Mucosa of rectum (tissue), 2 donors: ENCODE measurements at regions not wholly inside any gene's neighbourhood (a gene's known extent, or its start where the extent isn't known, plus 50 kb on each side); places are given as distances from the start of the nearest gene placed in this dataset.

Experiments used
- H3K27ac ChIP-seq, 2 donors: one replicate each; pipeline ENCODE4 v1.7.0; 2013; ENCODE audit warnings: inconsistent platforms in 2 of 2, low read depth in 2 of 2, low read length in 2 of 2
- H3K27me3 ChIP-seq, 2 donors: one replicate each; pipeline ENCODE4 v1.7.0; 2013; ENCODE audit warnings: low read length in 2 of 2; ENCODE audit not compliant: control insufficient read depth in 2 of 2, insufficient read depth in 2 of 2
- H3K36me3 ChIP-seq, 2 donors: one replicate each; pipeline ENCODE4 v1.7.0; 2013; ENCODE audit warnings: low read length in 2 of 2; ENCODE audit not compliant: control insufficient read depth in 2 of 2, insufficient read depth in 2 of 2
- H3K4me1 ChIP-seq, 2 donors: one replicate each; pipeline ENCODE4 v1.7.0; 2013; ENCODE audit warnings: low read length in 2 of 2, mild to moderate bottlenecking in 1 of 2; ENCODE audit not compliant: control insufficient read depth in 2 of 2, insufficient read depth in 2 of 2
- H3K4me3 ChIP-seq, 2 donors: one replicate each; pipeline ENCODE4 v1.7.0; 2013; ENCODE audit warnings: low read length in 2 of 2
- H3K9ac ChIP-seq, 2 donors: one replicate each; pipeline ENCODE4 v1.7.0; 2013; ENCODE audit warnings: low read length in 2 of 2, low read depth in 1 of 2, mild to moderate bottlenecking in 1 of 2
- H3K9me3 ChIP-seq, 2 donors: one replicate each; pipeline ENCODE4 v1.7.0; 2013; ENCODE audit warnings: low read length in 2 of 2; ENCODE audit not compliant: control insufficient read depth in 2 of 2
- donor health status: healthy.
- donor health status: Normal muscosa, but diverticular disease.

GRCh38 chr22:27331526-27332281 lies 469.9 kb downstream of the MN1 start:
- Histone ChIP-seq H3K4me1 (no peaks in the 10 kb centered on the region), H3K27ac (no peak overlapping the region), H3K9ac (no peak overlapping the region), H3K9me3 (no peaks in the 10 kb centered on the region), H3K36me3 (no peaks in the 10 kb centered on the region), H3K4me3 (no peak overlapping the region), H3K27me3 (peaks cover 0 to 3% of the 10 kb centered on the region in 2 donors)

GRCh38 chr22:27335102-27335660 lies 466.4 kb downstream of the MN1 start:
- no peak overlapping the region for H3K27ac ChIP-seq
- H3K4me1 ChIP-seq: no peaks in the 10 kb centered on the region
- no peaks in the 10 kb centered on the region for H3K36me3 ChIP-seq
- peaks cover 0 to 7% of the 10 kb centered on the region in 2 donors for H3K27me3 ChIP-seq
- no peaks in the 10 kb centered on the region for H3K9me3 ChIP-seq
- H3K4me3 ChIP-seq: no peak overlapping the region
- no peak overlapping the region for H3K9ac ChIP-seq

GRCh38 chr22:27336151-27337090 lies 465.1 kb downstream of the MN1 start:
- no peak overlapping the region for H3K4me3 ChIP-seq
- no peaks in the 10 kb centered on the region for H3K4me1 ChIP-seq
- no peaks in the 10 kb centered on the region for H3K36me3 ChIP-seq
- no peak overlapping the region for H3K9ac ChIP-seq
- H3K27me3 ChIP-seq: peaks cover 0 to 7% of the 10 kb centered on the region in 2 donors
- no peak overlapping the region for H3K27ac ChIP-seq
- no peaks in the 10 kb centered on the region for H3K9me3 ChIP-seq

- Histone ChIP-seq H3K27ac (no peak overlapping the region), H3K9ac (no peak overlapping the region), H3K27me3 (peaks cover 0 to 3% of the 10 kb centered on the region in 2 donors), H3K4me3 (no peak overlapping the region), H3K4me1 (no peaks in the 10 kb centered on the region), H3K9me3 (peaks cover 0 to 2% of the 10 kb centered on the region in 2 donors), H3K36me3 (no peaks in the 10 kb centered on the region)
These were observed 463.9 kb downstream of the MN1 start for GRCh38 chr22:27337676-27338075.

- H3K4me3 ChIP-seq: no peak overlapping the region
- no peak overlapping the region for H3K27ac ChIP-seq
- H3K36me3 ChIP-seq: no peaks in the 10 kb centered on the region
- H3K9ac ChIP-seq: no peak overlapping the region
- peaks cover 0 to 2% of the 10 kb centered on the region in 2 donors for H3K9me3 ChIP-seq
- H3K4me1 ChIP-seq: no peaks in the 10 kb centered on the region
- peaks cover 0 to 3% of the 10 kb centered on the region in 2 donors for H3K27me3 ChIP-seq
These were observed 461.5 kb downstream of the MN1 start for GRCh38 chr22:27340047-27340446.

- H3K4me1 ChIP-seq: no peaks in the 10 kb centered on the region
- no peak overlapping the region for H3K27ac ChIP-seq
- no peak overlapping the region for H3K9ac ChIP-seq
- H3K9me3 ChIP-seq: peaks cover 0 to 2% of the 10 kb centered on the region in 2 donors
- H3K36me3 ChIP-seq: no peaks in the 10 kb centered on the region
- H3K4me3 ChIP-seq: no peak overlapping the region
- H3K27me3 ChIP-seq: no peaks in the 10 kb centered on the region
These were observed 457.0 kb downstream of the MN1 start for GRCh38 chr22:27344546-27344945.

- peaks cover 0 to 2% of the 10 kb centered on the region in 2 donors for H3K9me3 ChIP-seq
- H3K27ac ChIP-seq: no peak overlapping the region
- H3K27me3 ChIP-seq: no peaks in the 10 kb centered on the region
- no peak overlapping the region for H3K4me3 ChIP-seq
- no peak overlapping the region for H3K9ac ChIP-seq
- H3K36me3 ChIP-seq: no peaks in the 10 kb centered on the region
- no peaks in the 10 kb centered on the region for H3K4me1 ChIP-seq
These were observed 455.9 kb downstream of the MN1 start for GRCh38 chr22:27345691-27346090.

GRCh38 chr22:27347951-27348350 lies 453.6 kb downstream of the MN1 start:
- H3K27ac ChIP-seq: no peak overlapping the region
- no peaks in the 10 kb centered on the region for H3K27me3 ChIP-seq
- no peaks in the 10 kb centered on the region for H3K36me3 ChIP-seq
- H3K4me1 ChIP-seq: no peaks in the 10 kb centered on the region
- no peaks in the 10 kb centered on the region for H3K9me3 ChIP-seq
- H3K9ac ChIP-seq: no peak overlapping the region
- no peak overlapping the region for H3K4me3 ChIP-seq

GRCh38 chr22:27348634-27349033 lies 452.9 kb downstream of the MN1 start:
- Histone ChIP-seq H3K36me3 (no peaks in the 10 kb centered on the region), H3K27me3 (no peaks in the 10 kb centered on the region), H3K9ac (no peak overlapping the region), H3K9me3 (no peaks in the 10 kb centered on the region), H3K27ac (no peak overlapping the region), H3K4me3 (no peak overlapping the region), H3K4me1 (no peaks in the 10 kb centered on the region)

- Histone ChIP-seq H3K9me3 (no peaks in the 10 kb centered on the region), H3K27ac (no peak overlapping the region), H3K9ac (no peak overlapping the region), H3K27me3 (no peaks in the 10 kb centered on the region), H3K4me3 (no peak overlapping the region), H3K4me1 (no peaks in the 10 kb centered on the region), H3K36me3 (no peaks in the 10 kb centered on the region)
These were observed 452.1 kb downstream of the MN1 start for GRCh38 chr22:27349456-27349855.
